Adrenal gland (tissue), 5 donors: ENCODE measurements at regions not wholly inside any gene's neighbourhood (a gene's known extent, or its start where the extent isn't known, plus 50 kb on each side); places are given as distances from the start of the nearest gene placed in this dataset.

ENCODE experiments used
- CTCF ChIP-seq, 6 experiments: fragments of 450-650 bp in 4 of 6; fragments of 200-600 bp in 2 of 6; sonication (generic) in 1 of 6; IDR thresholded peaks; 1 replicate in 5 of 6; 2 replicates in 1 of 6; pipeline versions ENCODE4 v1.5.1 to v1.8.0; 2016 to 2021; ENCODE audit warnings: antibody characterized with exemption in 6 of 6, mild to moderate bottlenecking in 2 of 6, moderate library complexity in 1 of 6
- POLR2A ChIP-seq, 2 donors: fragments of 450-650 bp; IDR thresholded peaks; one replicate each; pipeline ENCODE4 v1.6.1; 2017; ENCODE audit warnings: antibody characterized with exemption in 2 of 2, mild to moderate bottlenecking in 2 of 2, moderate library complexity in 1 of 2
- donor health status: DM: no; HTN: no; CAD: no.

- TF ChIP-seq CTCF (IDR thresholded peaks at IDR 0.05) (no peak), POLR2A (IDR thresholded peaks at IDR 0.05) (no peak)
Observed at GRCh38 chr5:107282061-107282460, 388.7 kb downstream of the EFNA5 start.
